ENCODE measurements at regions not wholly inside any gene's neighbourhood (a gene's known extent, or its start where the extent isn't known, plus 50 kb on each side); places are given as distances from the start of the nearest gene placed in this dataset.
"Not testable (repeated sequence)": the region's sequence is repeated elsewhere in the genome, so short reads cannot be mapped to it uniquely, and the experiment has no call there.

DNA sequence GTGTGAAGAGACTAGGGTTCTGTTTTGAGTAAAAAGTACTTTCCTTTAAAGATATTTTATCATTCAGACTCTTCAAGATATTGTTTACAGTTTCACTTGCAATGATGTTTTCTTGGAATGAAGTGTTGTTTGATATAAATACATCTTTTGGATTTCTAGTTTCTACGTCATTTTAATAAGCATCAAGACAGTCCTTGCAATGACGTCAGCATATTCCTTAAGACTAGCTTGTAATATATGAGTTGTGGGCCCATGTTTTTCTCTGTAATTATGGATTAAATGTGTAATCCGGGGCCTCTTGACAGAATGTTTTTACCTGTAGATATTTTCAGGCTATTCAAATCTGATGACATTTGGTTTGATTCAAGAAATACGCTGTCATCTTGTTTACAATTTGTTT lies 66.1 kb downstream of the RBMX2 start:
- DNase-seq = no peak

DNA sequence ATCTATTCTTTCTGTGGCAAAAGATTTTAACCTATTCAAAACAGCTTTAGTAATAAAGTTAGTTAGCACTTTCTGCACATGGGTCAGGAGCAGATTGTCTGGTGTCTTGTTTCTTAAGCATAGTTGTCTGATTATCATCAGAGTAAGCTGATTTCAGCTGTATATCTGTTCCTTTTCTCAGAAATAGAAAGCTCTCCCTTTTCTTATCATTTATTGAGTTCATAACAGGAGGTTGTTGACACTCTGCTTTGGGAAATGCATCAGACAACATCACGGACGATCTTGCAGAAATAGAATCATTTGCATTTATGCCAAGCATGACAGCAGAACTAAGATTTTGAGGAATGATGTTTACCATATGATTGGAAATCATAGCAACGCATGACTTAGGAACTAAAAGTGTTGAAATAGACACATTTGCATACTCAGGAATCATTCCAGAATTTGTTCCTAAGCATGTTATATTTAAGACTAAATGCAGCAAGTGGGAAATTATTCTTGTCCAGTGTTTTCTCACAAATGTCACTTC lies 66.7 kb downstream of the RBMX2 start:
- no peak for DNase-seq

DNA sequence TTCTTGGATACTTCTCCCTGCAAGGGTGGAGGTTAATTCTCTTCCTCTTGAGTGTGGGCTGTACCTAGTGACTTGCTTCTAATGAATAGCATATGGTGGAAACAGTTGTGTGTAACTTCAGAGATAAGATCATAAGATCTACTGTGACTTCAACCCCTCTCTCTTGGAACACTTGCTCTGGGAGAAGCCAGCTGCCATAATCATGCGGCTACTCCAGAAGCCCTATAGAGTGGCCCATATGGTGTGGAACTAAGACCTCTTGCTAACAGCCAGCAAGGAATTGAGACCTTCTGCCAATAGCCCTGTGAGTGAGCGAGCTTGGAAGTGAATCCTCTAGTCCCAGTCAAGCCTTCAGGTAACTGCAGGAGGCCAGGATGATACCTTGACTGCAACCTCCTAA lies 81.1 kb downstream of the RBMX2 start:
- no peak for DNase-seq

DNA sequence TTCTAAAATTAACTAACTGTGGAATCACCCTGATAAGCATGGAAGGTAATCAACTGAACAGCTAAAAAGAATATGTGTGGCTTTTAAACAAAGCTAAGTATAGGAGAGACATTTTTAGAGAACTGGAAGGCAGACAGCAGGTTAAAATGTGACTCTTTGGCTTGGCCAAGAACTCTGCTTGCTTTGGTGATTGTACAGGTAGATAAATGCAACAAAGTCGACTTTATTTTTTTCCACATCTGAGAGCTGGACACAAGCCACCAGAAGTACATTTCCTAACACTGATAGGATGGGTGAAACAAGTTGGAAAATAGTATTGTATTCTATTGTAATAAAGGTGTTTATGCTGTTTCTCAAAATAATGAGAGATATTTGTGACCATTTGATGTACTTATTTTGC lies 84.1 kb downstream of the RBMX2 start:
- no peak for DNase-seq

DNA sequence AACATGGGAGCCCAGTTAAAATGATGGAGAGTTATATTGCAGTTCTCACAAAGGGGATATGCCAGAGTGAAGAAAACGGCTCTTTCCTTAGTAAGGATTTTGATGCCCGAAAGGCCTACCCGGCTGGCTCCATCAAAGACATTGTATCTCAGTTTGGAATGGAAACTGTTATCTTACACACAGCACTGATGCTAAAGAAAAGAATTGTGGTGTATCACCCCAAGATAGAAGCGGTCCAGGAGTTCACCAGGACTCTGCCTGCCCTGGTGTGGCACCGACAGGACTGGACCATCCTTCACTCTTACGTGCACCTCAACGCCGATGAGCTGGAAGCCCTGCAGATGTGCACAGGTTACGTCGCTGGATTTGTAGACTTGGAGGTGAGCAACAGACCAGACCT lies 93.7 kb downstream of the RBMX2 start:
- not testable (repeated sequence) for DNase-seq

DNA sequence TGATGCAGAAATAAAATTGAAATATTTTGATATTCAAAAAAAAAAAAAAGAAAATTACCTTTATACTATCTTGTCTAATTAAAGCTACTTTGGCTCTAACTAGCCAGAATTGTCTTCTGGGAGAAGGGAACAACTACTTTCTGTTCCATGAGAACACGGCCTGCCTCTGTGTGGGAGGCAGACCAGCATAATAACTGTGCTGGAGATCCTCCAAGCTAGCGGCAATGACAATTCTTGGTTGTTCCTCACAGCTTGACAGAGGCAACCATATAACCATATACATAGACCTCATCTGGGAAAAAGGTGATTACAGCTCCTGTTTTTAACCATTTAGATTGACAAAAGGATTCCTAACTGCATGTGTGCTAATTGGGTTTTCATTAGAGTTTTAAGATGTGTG lies 95.7 kb downstream of the RBMX2 start:
- DNase-seq = no peak

DNA sequence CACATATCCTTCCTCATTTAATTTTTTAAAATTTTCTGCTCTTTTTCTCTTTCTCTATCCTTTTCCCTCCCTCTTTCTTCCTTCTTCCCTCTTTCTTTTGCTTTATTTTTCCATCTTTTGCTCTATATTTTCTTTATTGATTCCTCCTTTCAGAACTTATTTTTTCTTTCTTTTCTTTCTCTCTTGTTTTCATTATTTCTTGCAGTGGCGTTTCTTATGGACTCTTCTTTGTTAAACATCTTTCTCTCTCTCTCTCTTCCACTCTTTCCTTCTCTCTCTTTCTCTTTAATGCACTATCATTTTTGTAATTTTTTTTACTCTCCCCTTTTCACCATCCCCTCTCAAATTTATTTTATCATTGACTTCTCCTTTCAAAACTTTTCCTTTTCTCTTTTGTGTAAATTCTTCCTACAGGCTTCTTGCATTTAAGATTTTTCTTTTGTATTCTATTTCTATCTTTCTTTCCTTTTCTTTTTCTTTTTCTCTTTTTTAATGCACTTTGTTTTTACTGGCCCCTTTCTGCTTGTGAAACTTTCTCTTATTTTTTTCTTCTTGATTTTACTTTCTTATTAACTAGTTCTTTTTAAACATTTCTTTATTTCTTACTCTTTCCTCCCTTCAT lies 97.0 kb downstream of the RBMX2 start:
- DNase-seq = no peak

DNA sequence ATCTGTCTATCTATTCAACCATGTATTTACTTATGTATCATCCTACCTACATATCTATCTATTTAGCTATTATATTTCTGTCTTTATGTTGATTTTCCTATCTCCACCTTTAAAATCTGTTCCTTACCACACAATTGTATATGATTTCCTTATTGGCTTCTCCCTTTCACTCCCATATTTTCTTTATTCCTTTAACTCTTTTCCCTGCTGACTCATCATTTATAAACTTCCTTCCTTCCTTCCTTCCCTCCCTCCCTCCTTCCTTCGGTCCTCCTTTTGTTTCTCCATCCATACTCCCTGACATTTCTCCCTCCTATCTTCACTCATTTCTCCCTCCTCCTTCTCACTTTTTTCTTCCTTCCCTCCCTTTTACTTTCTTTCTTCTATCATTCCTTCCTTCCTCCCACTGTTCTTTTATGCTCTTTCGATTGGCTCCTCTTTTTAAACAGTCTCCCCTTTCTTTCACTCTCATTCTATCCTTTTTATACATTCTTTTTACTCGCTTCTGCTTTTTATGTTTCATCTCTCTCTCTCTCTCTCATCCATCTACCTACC lies 100.3 kb downstream of the RBMX2 start:
- DNase-seq = no peak

DNA sequence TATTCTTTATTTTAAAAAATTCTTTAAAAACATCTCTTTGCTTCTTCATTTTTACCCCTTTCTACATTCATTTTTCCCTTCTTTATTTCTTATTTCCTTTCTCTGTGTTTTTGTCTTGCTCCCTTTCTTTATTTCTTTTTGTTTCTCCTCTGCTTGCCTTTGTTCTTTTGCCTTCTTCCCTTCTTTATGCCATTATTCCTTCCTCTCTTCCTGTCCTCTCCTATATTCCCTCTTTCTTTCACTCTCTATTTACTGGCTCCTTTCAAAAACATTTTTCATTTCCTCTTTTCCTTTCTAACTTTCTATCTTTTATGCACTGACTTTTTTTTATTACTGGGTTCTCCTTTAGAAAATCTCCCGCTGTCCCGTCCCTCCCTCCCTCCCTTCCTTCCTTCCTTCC lies 102.2 kb downstream of the RBMX2 start:
- no peak for DNase-seq

DNA sequence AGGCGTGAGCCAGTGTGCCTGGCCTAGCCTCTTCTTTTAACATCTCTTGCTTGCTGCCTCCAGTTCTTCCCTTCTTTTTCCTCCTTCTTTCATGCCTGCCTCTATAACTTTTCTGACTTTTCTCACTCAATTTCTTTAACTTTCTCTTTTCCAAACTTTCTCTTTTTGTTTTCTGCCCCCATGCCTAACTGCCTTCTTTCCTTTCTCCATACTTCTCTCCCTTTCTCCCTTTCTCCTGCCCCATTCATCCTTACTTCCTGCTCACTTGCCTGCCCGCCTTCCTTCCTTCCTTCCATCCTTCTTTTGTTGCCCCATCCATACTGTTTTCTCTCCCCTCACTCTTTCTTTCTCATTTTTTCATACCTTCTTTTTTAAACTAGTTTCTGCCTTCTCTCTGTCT lies 105.2 kb downstream of the RBMX2 start:
- DNase-seq = no peak

DNA sequence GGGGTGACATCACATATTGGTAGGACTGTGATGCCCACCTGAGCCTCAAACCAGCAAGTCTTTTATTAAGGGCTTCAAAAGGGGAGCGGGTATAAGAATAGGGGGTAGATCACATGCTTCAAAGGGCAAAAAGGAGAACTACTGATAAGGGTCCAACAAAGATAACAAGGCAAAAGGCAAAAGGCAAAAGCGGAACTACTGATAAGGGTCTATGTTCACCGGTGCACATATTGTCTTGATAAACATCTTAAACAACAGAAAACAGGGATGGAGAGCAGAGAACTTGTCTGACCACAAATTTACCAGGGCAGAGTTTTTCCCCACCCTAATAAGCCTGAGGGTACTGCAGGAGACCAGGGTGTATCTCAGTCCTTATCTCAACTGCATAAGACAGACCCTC lies 110.7 kb downstream of the RBMX2 start:
- not testable (repeated sequence) for DNase-seq

DNA sequence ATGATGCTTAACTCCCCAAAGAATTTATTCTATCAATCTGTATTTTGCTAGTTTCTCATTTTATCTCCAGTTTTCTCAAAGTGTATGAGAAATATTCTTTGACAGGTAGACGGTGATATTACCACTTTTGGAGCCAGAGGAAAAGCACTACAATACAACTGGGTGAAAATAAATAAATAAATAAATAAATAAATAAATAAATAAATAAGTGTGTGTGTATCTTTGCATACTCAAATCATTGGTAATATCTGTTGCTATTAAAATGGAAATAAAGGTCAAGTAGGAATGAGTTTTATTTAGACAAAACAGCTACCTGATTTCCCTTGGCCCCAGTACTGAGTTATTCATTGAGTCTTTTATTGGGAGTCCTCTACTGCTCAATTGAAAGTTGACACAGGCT lies 114.3 kb downstream of the RBMX2 start:
- DNase-seq = no peak

DNA sequence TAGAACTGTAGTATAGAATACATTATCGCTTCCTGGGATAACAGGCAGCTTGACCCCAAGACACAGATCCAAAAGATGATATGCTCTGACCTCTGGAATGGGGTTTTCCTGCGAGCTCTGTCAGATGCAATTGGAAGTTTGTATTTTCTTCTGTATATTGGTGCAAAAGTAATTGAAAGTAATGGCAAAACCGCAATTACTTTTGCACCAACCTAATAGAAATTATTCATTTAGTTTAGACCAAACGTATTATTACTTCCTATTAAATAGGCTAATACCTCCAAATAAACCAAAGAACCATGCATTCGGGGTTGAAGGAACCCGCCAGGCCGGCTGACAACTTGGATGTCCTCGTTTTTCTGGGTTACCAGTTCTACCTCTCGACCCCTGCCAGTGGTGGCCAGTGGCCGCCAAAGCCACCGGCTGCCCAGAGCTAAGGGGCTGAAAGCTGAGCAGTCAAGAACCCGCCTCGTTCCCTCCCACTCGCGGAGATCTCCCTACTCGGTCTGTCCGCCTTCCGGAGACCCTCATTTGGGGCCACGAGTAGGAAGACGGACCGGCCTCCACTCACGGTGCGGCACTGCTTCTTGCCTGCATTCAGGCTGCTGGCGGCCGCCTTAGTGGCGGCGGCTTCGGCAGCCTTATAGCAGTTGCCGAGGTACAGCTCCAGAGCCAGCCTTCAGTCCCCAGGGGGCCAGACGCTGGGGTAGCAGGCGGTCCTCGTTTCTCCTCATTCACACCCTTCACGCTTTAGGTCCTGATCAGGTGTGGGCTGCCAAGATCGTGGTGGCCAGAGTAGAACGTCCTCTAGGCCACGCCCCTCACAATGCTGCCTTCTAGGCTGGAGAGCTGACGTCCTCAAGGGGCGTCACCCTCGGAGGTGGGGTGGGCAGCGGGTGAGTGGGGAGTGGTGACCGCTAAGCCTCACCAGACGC lies 121.9 kb downstream of the RBMX2 start:
- peak in 3 of 4 experiments; percentile 1 to 5 (median 5) for DNase-seq

DNA sequence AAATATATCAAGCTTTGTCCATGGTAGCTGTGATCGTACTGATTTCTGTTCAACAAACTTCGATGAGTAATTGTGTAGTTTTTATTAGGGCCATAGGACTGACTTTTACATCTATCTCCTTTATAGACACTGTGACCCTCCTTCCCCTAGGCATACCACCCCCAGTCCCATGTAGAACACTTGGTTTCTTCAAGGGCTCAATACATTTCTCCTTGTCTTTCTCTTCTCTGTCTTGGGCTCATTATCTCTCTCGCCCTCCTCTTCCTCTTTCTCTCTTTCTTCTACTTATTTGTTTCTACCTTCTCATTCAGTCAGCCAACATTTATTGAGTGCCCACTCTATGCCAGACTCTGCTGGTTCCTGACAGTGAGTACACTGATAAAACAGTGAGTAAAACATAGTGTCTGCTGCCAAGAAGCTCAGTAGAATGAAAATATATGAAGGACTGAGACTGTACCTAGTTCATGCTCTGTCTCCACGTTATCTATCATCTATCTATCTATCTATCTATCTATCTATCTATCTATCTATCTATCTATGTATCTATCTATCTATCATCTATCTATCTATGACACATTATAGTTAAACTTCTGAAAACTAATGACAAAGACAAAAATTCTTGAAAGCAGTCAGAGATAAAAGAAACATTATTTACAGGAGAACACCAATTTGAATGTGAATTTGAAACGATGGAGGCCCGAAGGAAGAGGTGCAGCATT lies 122.8 kb downstream of the RBMX2 start:
- DNase-seq = no peak

DNA sequence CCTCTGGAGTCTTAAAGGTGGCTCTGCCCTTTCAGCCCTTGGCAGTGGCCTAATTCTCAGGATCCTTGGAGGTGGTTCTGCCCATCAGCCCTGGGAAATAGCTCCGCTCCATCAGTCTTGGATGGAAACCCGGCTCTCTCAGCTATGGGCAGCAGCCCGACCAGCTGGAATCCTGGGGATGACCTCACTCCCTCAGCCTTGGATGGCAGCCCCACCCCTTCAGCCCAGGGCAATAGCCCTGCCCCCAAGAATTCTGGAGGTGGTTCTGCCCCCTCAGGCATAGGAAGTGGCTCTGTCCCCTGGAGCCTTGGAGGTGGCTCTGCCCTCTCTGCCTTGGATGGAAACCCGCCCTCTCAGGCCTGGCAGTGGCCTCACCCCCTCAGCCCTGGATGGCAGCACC lies 127.7 kb downstream of the RBMX2 start:
- DNase-seq = no peak

DNA sequence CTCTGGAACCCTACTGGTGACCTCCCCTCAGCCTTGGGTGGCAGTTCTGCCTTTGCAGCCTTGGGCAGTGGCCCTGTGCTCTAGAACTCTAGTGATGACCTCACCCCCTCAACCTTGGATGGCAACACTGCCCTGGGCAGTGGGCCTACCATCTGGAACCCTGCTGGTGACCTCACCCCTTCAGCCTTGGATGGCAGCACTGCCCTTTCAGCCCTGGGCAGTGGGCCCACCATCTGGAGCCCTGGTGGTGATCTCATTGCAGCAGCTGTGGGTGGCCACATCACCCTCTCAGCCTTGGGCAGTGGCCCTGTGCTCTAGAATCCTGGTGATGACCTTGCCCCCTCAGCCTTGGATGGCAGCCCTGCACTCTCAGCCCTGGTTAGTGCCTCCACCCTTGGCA lies 129.3 kb downstream of the RBMX2 start:
- DNase-seq = no peak

DNA sequence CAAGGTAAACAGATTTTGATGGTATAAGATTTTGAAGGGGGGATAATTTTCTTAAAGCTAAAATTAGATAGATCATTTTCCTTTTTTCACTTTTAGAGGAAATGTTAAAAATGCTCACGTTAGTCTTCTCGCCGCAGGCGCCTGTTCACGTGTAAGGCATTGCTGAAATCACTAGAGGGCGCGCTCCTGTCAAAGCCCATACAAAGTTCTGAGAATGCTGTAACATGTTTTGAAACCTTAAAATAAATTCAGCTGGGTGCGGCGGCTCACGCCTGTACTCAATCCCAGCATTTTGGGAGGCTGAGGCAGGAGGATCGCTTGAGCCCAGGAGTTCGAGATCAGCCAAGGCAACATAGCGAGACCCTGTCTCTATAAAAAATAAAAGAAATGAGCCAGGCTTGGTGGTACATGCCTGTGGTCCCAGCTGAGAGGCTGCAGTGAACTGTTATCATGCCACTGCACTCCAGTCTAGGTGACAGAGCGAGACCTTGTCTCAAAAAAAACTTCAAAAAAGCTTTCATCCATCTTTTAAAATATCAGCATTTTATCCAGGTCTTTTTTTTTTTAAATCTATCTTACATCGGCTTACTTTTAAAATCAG lies 138.0 kb downstream of the RBMX2 start:
- DNase-seq = peak; percentile 37 to 70 (median 54)

DNA sequence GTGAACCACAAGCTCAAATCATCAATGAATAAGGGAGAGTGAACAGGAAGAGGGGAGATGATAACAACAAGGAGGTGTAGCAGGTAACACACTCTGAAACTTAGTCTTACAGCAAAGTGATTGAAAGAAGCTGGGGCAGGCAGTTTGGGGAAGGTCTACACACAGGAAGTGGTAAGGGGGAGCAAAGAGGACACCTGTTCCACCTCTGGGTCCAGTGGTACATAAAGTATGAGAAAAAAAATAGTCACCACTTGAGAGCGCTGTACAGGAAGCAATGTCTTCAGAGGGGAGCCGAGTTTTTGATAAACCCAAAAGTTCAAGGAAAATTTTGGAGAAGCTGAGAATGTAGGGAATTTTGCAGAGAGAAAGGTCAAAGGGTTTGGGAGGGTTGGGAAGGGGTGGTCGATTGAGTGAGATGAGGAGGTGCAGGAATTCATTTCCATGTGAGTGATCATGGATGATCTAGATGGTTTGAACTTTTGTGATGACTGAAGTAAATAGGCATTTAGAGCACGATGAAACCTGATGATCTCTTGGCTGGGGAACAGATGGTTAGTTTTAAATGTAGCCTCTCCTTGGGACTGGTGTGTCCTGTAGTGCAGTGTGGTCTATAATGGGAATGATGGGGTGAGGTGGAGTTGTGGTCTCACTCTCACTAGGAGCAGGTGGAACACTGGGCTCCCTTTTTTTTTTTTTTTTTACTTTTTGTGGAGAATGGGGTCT lies 142.0 kb downstream of the RBMX2 start:
- DNase-seq = no peak

DNA sequence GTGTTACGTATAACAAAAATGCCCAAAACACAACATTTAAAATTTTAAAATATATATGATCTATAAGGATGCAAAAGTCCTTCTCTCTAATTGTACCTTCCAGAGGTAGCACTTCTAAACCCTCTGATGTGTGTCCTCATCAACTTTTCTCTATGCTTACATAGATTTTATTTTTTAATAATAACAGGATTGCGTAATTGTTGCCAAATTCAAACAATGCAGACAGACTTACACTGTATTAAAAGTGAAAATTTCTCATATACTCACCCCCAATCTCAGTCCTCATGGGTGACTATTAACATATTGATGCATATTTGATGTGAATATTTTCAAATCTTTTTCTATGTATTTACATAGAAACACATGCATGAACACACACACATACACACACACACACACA lies 144.0 kb downstream of the RBMX2 start:
- no peak for DNase-seq

DNA sequence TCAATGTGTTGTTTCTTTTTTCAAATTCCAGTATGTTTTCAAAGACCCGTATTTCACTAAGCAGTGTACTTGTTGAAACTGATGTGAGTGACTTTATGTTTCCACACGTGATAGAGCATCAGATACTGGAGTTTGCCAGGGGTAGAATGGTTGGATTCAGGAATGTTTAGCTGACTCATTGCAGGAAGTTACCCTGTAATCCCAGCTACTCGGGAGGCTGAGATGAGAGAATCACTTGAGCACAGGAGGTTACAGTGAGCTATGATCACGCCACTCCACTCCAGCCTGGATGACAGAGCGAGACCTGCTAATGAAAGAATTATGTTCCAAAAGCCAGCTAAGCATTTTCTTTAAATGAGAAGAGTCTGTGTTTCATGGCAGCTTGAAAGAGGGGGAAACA lies 147.6 kb downstream of the RBMX2 start:
- not testable (repeated sequence) for DNase-seq

DNA sequence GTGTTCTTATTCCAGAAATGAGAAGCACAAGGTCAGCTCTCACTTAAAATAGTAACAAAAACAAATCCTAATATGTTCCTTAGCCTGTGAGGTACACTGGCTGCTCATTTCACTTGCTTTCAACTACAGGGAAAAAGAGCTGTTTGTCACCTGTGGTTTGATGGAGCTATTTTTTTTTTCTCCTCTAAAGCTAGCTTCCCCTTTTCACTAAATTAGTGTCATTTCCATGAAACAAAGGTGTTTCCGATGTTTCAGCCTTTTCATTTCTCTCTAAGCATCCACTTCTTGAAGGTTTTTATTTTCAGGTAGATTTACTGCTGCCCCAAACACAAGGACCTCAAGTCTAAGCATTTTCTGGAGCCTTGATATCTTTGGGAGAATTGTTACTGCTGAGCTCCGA lies 148.6 kb downstream of the RBMX2 start:
- DNase-seq = no peak
